OCI-LY1 (cell line): ENCODE measurements at regions not wholly inside any gene's neighbourhood (a gene's known extent, or its start where the extent isn't known, plus 50 kb on each side); places are given as distances from the start of the nearest gene placed in this dataset.

Source experiments
- EZH2 ChIP-seq: fragments of 200-600 bp; sonication (generic), shearing (Covaris generic); IDR thresholded peaks from 2 replicates; pipeline ENCODE4 v1.8.0; 2017; ENCODE audit warnings: borderline replicate concordance, mixed run types, mild to moderate bottlenecking, antibody characterized with exemption, low read length, moderate library complexity, mixed read lengths
- TF ChIP-seq, protein P1 (sequence below): fragments of 200-600 bp; sonication (generic), shearing (Covaris generic); IDR thresholded peaks from 2 replicates; pipeline ENCODE4 v1.5.1; 2017; ENCODE audit warnings: mild to moderate bottlenecking, antibody characterized with exemption, low read length, moderate library complexity, mixed read lengths

DNA sequence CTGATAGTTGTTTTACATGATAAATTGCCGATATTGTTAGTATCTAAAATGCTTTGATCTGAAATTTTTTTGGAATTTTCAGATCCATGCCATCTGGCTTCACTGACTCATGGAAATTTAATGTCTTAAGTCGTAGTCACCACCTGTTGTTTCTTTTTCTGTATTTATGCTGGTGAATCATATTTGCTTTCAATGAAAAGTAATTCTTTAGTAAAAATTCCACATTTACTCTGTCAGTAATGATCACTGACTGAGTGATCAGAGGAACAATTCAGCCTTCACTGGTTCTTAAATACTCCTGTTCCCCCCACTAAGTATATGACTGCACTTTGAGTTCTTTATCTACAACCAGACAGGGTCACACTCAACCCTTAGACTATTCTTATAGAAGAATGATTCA, 185.6 kb upstream of the NRIP1 start:
- no peak for TF ChIP-seq EZH2
- TF ChIP-seq, protein P1, sequence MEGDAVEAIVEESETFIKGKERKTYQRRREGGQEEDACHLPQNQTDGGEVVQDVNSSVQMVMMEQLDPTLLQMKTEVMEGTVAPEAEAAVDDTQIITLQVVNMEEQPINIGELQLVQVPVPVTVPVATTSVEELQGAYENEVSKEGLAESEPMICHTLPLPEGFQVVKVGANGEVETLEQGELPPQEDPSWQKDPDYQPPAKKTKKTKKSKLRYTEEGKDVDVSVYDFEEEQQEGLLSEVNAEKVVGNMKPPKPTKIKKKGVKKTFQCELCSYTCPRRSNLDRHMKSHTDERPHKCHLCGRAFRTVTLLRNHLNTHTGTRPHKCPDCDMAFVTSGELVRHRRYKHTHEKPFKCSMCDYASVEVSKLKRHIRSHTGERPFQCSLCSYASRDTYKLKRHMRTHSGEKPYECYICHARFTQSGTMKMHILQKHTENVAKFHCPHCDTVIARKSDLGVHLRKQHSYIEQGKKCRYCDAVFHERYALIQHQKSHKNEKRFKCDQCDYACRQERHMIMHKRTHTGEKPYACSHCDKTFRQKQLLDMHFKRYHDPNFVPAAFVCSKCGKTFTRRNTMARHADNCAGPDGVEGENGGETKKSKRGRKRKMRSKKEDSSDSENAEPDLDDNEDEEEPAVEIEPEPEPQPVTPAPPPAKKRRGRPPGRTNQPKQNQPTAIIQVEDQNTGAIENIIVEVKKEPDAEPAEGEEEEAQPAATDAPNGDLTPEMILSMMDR = no peak
